OCI-LY1 (cell line): ENCODE measurements at regions not wholly inside any gene's neighbourhood (a gene's known extent, or its start where the extent isn't known, plus 50 kb on each side); places are given as distances from the start of the nearest gene placed in this dataset.

Experiments used
- EZH2 ChIP-seq: fragments of 200-600 bp; sonication (generic), shearing (Covaris generic); IDR thresholded peaks from 2 replicates; pipeline ENCODE4 v1.8.0; 2017; ENCODE audit warnings: borderline replicate concordance, mixed run types, mild to moderate bottlenecking, antibody characterized with exemption, low read length, moderate library complexity, mixed read lengths
- TF ChIP-seq, protein P1 (sequence below): fragments of 200-600 bp; sonication (generic), shearing (Covaris generic); IDR thresholded peaks from 2 replicates; pipeline ENCODE4 v1.5.1; 2017; ENCODE audit warnings: mild to moderate bottlenecking, antibody characterized with exemption, low read length, moderate library complexity, mixed read lengths

DNA sequence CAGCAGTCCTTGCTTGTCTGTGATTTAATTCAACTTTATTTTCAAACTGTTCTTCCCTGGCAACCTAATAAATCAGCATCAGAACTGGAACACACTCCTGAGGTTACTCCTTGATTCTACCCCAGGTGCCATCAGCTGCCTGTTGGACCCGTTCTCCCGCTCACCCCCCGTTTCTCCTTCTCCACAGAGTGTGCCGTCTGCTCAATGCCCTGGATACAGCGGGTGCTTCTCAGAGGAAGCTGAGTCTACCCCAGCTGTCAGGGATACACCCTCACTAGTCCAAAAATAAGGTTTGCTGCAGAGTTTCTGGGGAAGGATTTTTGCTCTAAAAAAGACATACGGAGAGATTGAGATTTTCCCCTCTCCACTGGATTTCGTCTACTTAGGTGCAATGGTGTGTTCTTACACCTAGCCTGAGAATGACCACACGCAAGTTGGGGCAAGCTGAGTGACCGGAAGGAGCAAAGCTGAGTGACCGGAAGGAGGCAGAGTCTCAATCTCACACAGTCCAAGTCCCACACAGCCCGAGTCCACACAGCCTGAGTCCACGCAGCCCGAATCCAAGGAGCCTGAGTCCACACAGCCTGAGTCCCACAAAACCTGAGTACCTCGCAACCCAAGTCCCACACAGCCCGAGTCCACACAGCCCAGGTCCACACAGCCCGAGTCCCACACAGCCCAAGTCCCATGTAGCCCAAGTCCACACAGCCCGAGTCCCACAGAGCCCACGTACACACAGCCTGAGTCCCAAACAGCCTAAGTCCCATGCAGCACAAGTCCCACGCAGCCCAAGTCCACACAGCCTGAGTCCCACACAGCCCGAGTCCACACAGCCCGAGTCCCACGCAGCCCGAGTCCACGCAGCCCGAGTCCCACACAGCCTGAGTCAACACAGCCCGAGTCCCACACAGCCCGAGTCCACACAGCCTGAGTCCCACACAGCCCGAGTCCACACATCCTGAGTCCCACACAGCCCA is 58.6 kb upstream of the DACT2 start:
- TF ChIP-seq, protein P1, sequence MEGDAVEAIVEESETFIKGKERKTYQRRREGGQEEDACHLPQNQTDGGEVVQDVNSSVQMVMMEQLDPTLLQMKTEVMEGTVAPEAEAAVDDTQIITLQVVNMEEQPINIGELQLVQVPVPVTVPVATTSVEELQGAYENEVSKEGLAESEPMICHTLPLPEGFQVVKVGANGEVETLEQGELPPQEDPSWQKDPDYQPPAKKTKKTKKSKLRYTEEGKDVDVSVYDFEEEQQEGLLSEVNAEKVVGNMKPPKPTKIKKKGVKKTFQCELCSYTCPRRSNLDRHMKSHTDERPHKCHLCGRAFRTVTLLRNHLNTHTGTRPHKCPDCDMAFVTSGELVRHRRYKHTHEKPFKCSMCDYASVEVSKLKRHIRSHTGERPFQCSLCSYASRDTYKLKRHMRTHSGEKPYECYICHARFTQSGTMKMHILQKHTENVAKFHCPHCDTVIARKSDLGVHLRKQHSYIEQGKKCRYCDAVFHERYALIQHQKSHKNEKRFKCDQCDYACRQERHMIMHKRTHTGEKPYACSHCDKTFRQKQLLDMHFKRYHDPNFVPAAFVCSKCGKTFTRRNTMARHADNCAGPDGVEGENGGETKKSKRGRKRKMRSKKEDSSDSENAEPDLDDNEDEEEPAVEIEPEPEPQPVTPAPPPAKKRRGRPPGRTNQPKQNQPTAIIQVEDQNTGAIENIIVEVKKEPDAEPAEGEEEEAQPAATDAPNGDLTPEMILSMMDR = no peak
- no peak for TF ChIP-seq EZH2
